Lower lobe of right lung (tissue), 2 donors: ENCODE measurements at regions not wholly inside any gene's neighbourhood (a gene's known extent, or its start where the extent isn't known, plus 50 kb on each side); places are given as distances from the start of the nearest gene placed in this dataset.

Experiments used
- ATAC-seq, 2 donors: fragments of 200-7000 bp; cut with Tn5 transposase; one replicate each; pipeline ENCODE4 v1.9.1; 2020 to 2022; ENCODE audit warnings: mild to moderate bottlenecking in 2 of 2, moderate library complexity in 2 of 2
- DNase-seq: peaks from one replicate; pipeline ENCODE4 v3.0.0-alpha.2; 2020
- H3K27ac ChIP-seq: fragments of 200-600 bp; one replicate; pipeline ENCODE4 v1.8.0; 2022
- H3K27me3 ChIP-seq: fragments of 200-600 bp; one replicate; pipeline ENCODE4 v1.8.0; 2022; ENCODE audit warnings: low read depth
- H3K36me3 ChIP-seq: fragments of 200-600 bp; one replicate; pipeline ENCODE4 v1.8.0; 2022; ENCODE audit warnings: mild to moderate bottlenecking
- H3K4me1 ChIP-seq: fragments of 200-600 bp; one replicate; pipeline ENCODE4 v1.8.0; 2022
- H3K4me3 ChIP-seq: fragments of 200-600 bp; one replicate; pipeline ENCODE4 v1.8.0; 2022; ENCODE audit warnings: mild to moderate bottlenecking
- H3K9me3 ChIP-seq: fragments of 200-600 bp; one replicate; pipeline ENCODE4 v1.8.0; 2022
- intact Hi-C: fragments of 100-400 bp; cut with DNase I; formaldehyde crosslinking; loops from one replicate; pipeline ENCODE4 v1.11.0; 2022
- TF ChIP-seq, protein P1 (sequence below): fragments of 200-600 bp; IDR thresholded peaks from one replicate; pipeline ENCODE4 v1.8.0; 2022; ENCODE audit warnings: antibody characterized with exemption, mild to moderate bottlenecking
- donor health status: DM: no; HTN: yes; CAD: no; lungs with severe emphysema.

DNA sequence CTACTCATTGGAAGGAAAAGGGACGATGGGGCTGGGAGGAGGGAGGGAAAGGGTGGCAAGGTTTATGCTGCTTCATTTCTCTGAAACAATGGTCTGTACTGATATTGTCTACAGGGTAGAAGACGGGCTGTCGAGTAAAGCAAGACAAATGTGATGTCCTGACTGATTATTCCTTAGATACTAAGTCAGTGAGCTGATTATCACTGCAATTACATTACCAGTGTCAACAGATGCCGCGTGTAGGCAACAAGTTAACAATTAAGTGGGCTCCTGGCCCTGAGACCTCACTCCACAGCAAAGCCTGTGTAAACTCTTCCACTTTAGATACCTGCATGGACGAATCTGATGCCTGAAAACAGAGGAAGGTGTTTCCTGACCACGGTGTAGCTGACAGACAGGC is 602.8 kb downstream of the IRX1 start:
- H3K27ac ChIP-seq: no peak overlapping the region
- H3K36me3 ChIP-seq: no peaks in the 10 kb centered on the region
- TF ChIP-seq, protein P1, sequence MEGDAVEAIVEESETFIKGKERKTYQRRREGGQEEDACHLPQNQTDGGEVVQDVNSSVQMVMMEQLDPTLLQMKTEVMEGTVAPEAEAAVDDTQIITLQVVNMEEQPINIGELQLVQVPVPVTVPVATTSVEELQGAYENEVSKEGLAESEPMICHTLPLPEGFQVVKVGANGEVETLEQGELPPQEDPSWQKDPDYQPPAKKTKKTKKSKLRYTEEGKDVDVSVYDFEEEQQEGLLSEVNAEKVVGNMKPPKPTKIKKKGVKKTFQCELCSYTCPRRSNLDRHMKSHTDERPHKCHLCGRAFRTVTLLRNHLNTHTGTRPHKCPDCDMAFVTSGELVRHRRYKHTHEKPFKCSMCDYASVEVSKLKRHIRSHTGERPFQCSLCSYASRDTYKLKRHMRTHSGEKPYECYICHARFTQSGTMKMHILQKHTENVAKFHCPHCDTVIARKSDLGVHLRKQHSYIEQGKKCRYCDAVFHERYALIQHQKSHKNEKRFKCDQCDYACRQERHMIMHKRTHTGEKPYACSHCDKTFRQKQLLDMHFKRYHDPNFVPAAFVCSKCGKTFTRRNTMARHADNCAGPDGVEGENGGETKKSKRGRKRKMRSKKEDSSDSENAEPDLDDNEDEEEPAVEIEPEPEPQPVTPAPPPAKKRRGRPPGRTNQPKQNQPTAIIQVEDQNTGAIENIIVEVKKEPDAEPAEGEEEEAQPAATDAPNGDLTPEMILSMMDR: no peak
- ATAC-seq (no peak), DNase-seq (no peak)
- no peaks in the 10 kb centered on the region for H3K4me1 ChIP-seq
- no peak overlapping the region for H3K4me3 ChIP-seq
- intact Hi-C loops: no loop called here
- no peaks in the 10 kb centered on the region for H3K9me3 ChIP-seq
- no peaks in the 10 kb centered on the region for H3K27me3 ChIP-seq

DNA sequence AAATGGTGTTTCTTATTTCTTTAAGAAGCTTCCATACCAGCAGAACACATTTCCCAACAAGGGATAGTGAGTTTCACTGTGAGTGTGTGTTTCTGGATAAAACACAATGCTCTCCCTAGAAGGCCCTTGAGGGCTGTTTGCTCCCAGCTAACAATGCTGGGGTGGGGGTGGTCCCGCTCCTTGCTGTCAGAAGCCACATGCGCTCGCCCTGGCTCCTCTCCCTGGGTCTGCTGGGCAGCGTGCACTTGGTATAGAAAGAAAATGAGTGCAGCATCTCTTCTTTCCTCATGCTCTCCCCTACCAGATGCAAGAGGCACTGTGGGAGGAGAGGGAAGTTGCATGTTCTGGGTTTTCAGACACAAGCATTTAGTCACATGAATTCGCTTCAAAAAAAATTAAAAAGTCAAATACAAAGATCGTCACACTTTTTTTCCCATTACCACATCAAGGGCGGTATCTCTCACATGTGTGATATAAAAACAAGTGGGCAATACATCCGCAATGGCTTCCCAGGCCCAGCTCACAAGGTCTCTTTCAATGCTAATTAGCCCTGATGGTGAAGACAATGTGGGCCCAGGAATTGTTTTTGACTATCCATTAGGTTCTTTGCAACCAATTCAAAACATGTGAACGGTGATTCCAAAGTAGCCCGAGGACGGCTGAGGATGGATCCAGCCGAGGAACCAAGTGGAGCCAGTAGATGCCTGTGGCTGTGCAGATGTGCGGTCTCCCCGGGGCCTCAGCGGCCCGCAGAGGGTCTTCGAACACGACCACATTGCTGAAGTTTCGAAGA is 603.6 kb downstream of the IRX1 start:
- Histone ChIP-seq H3K9me3 (no peaks in the 10 kb centered on the region), H3K27me3 (no peaks in the 10 kb centered on the region), H3K27ac (no peak overlapping the region), H3K4me3 (no peak overlapping the region), H3K36me3 (no peaks in the 10 kb centered on the region), H3K4me1 (no peaks in the 10 kb centered on the region)
- TF ChIP-seq, protein P1: no peak
- no peak for DNase-seq
- ATAC-seq: no peak
- intact Hi-C loops: no loop called here

- Histone ChIP-seq H3K27me3 (no peaks in the 10 kb centered on the region), H3K4me1 (no peaks in the 10 kb centered on the region), H3K27ac (no peak overlapping the region), H3K36me3 (no peaks in the 10 kb centered on the region), H3K4me3 (no peak overlapping the region), H3K9me3 (no peaks in the 10 kb centered on the region)
- no peak for DNase-seq
- intact Hi-C loops: no loop called here
- TF ChIP-seq, protein P1: no peak
- no peak for ATAC-seq
Observed at GRCh38 chr5:4203146-4203545, 607.5 kb downstream of the IRX1 start.

DNA sequence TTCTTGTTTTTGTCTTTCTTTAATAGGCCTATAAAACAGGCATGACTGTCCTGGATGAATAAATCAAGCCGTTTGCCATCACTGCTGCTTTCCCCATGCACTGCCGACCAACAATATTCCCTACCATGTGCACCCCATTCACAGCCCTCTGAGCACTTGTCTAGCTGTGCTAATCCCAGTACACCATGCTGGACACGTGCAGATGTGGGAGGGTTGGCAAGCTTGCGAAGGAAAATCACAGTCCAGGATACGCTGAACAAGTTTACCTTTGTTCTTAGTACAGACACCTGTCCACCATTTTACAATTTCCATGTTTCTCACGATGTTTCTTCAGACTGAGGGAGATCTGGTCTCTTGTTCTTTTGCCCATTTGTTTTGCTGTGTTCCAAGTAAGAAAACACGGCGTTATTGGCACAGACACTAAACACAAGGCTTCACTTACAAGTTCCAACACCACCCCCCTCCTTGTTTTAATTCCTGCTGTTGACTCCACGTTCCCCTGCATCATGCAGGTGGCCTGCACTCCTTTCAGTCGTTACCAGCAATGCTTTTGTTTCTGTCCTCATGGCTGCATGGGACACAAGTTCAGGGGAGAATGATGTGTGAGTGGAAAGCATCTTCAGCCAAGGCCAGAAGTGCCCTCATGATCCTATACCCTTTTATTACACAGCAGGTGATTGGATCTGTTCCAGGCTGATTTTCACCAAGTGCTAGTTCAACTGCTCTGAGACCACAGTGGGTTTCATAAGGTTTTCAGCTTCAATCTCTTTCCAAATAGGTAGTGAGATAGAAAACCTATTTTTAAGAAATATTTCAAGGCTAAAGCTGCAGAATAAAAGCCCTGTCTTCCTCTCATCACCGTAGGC is 608.9 kb downstream of the IRX1 start:
- Histone ChIP-seq H3K4me3 (no peak overlapping the region), H3K4me1 (no peaks in the 10 kb centered on the region), H3K36me3 (no peaks in the 10 kb centered on the region), H3K27me3 (no peaks in the 10 kb centered on the region), H3K9me3 (no peaks in the 10 kb centered on the region), H3K27ac (no peak overlapping the region)
- TF ChIP-seq, protein P1: no peak
- ATAC-seq (no peak), DNase-seq (no peak)
- intact Hi-C loops: no loop called here

DNA sequence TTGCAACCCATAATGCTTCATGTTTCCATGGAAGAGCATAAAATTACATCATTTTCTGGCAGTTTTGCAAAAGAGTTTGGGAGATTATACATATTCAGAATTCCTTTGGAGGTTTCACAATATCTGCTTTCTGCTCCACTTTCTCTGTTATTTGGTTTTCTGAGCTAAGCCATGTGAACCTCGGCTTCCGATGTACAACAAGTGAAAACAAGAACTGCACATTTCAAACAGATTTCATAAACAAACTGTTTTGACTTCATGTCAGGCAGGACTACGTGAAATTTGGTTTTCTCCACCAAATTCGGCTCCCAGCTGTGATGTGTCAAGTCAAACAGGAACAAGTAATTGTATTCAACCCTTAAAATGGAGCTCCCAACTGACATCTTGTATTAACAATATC is 609.8 kb downstream of the IRX1 start:
- Histone ChIP-seq H3K4me1 (no peaks in the 10 kb centered on the region), H3K9me3 (no peaks in the 10 kb centered on the region), H3K36me3 (no peaks in the 10 kb centered on the region), H3K27me3 (no peaks in the 10 kb centered on the region), H3K27ac (peak overlapping the region; percentile 56), H3K4me3 (no peak overlapping the region)
- intact Hi-C loops: no loop called here
- TF ChIP-seq, protein P1: no peak
- no peak for DNase-seq
- ATAC-seq: no peak
